H54 (cell line): ENCODE measurements at regions not wholly inside any gene's neighbourhood (a gene's known extent, or its start where the extent isn't known, plus 50 kb on each side); places are given as distances from the start of the nearest gene placed in this dataset.

Source experiments
- DNase-seq: peaks from one replicate; pipeline ENCODE4 v3.0.0; 2011; ENCODE audit warnings: low spot score, mixed read lengths; ENCODE audit not compliant: insufficient read length
- FAIRE-seq: peaks from 3 replicates; lab custom pipeline; 2011; peaks lifted over from hg19 to GRCh38; lab: Jason Lieb, UNC
- POLR2A ChIP-seq: IDR thresholded peaks from 2 replicates; pipeline ENCODE4 v1.6.1; 2011; ENCODE audit warnings: low read depth, mild to moderate bottlenecking, low read length

GRCh38 chr2:183214680-183215079 lies 90.4 kb downstream of the NUP35 start:
- FAIRE-seq (no peak), DNase-seq (no peak)
- no peak for TF ChIP-seq POLR2A

GRCh38 chr2:183215917-183216316 lies 91.7 kb downstream of the NUP35 start:
- no peak for TF ChIP-seq POLR2A
- no peak for FAIRE-seq
- no peak for DNase-seq

- FAIRE-seq (no peak), DNase-seq (no peak)
- no peak for TF ChIP-seq POLR2A
Observed at GRCh38 chr2:183219888-183220287, 95.6 kb downstream of the NUP35 start.

- no peak for DNase-seq
- FAIRE-seq = no peak
- no peak for TF ChIP-seq POLR2A
Observed at GRCh38 chr2:183222751-183223150, 98.5 kb downstream of the NUP35 start.

- FAIRE-seq = peak; percentile 27
- no peak for TF ChIP-seq POLR2A
- no peak for DNase-seq
Observed at GRCh38 chr2:183224948-183225347, 100.7 kb downstream of the NUP35 start.

- FAIRE-seq = no peak
- TF ChIP-seq POLR2A = no peak
- DNase-seq = no peak
Observed at GRCh38 chr2:183227176-183227575, 102.9 kb downstream of the NUP35 start.

- peak; percentile 79 for FAIRE-seq
- DNase-seq = no peak
- TF ChIP-seq POLR2A = no peak
Observed at GRCh38 chr2:183229386-183229785, 105.1 kb downstream of the NUP35 start.

- DNase-seq = no peak
- no peak for TF ChIP-seq POLR2A
- FAIRE-seq = no peak
Observed at GRCh38 chr2:183232161-183232865, 108.1 kb downstream of the NUP35 start.

- TF ChIP-seq POLR2A = no peak
- DNase-seq (no peak), FAIRE-seq (peak; percentile 15)
Observed at GRCh38 chr2:183242937-183243336, 118.7 kb downstream of the NUP35 start.

- DNase-seq (no peak), FAIRE-seq (no peak)
- no peak for TF ChIP-seq POLR2A
Observed at GRCh38 chr2:183243758-183244157, 119.5 kb downstream of the NUP35 start.

GRCh38 chr2:183244300-183244844 lies 120.1 kb downstream of the NUP35 start:
- FAIRE-seq = no peak
- no peak for TF ChIP-seq POLR2A
- no peak for DNase-seq

- FAIRE-seq (peak; percentile 90), DNase-seq (peak; percentile 12)
Observed at GRCh38 chr2:183248866-183249567, 124.8 kb downstream of the NUP35 start.

GRCh38 chr2:183250061-183250460 lies 125.8 kb downstream of the NUP35 start:
- DNase-seq (no peak), FAIRE-seq (no peak)
- TF ChIP-seq POLR2A = no peak

More at GRCh38 chr2:183248866-183249567, 124.8 kb downstream of the NUP35 start:
- no peak for TF ChIP-seq POLR2A

GRCh38 chr2:183250472-183250871 lies 126.2 kb downstream of the NUP35 start:
- DNase-seq = no peak
- no peak for TF ChIP-seq POLR2A
- no peak for FAIRE-seq
